ENCODE measurements at regions not wholly inside any gene's neighbourhood (a gene's known extent, or its start where the extent isn't known, plus 50 kb on each side); places are given as distances from the start of the nearest gene placed in this dataset.

DNA sequence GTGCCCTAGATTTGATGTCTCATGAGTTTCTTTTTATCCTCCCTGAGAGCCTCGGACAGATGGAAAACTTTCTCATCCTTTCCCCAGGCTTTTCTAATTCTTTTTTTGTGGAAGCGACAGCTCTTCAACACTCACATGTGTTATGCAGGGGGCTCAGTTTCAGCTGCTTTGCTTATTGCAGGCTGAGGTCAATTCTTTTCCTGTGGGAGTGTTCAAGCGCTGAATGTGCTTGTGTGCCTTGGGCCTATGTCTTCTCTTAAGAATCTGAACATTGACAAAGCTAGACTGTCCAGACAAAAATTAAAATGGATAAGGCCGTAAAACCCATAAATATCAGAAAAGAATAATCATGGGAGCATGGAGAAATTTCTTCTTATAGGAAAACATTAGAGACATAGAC lies 125.2 kb upstream of the STEAP4 start:
- DNase-seq (ENCODE audit: low read depth in 2 of 2) = no peak

DNA sequence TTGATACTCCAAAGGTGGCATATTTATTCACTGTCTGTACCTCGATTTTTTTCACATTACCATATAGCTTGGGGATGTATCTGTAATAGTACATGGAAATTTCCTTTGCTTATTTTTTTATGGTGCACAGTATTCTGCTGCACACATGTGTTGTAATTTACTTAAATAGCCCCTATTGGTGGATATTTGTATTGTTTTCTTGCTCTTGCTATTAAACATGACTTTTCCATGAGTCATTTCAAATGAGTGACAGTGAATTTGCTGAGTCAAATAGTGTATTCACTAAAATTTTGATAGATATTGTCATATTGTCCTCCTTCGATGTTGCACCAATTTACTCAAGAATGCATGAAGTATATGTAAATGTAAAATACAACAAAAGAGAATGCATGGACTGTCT lies 122.7 kb upstream of the STEAP4 start:
- DNase-seq (ENCODE audit: low read depth in 2 of 2) = no peak

DNA sequence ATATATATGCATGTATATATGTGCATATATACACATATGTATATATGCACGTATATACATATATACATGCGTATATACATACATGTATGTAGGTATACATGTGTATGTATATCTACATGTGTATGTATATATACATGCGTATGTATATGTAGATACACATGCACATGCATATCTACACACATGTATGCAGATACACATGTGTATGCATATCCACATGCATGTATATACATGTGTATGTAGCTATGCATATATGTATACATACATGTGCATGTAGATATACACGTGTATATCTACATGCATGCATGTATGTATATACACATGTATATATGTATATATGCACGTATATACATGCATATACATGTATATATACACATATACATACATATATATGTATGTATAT lies 95.8 kb upstream of the STEAP4 start:
- no peak for DNase-seq (ENCODE audit: low read depth in 2 of 2)

DNA sequence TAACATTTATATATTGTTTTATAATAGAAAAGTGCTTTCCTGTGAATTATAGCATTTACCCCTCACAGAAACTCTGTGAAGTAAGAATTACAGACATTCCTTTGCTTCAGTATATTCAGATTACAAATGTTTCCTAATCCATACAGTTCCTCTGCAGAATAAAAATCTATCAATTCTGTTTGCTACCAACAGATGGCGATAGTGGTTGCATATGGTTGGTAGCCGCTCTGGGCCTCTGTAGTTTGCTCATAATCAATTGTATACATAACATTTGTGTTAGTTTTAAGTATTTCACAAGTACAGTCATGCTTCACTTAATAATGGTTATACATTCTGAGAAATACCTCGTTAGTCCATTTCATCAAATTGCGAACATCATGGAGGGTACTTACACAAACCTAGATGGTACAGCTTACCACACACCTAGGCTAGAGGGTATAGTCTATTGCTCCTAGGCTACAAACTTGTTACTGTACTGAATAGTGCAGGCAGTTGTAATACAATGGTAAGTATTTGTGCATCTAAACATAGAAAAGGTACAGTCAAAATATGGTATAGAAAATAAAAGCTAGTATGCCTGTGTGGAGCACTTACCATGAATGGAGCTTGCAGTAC lies 94.4 kb upstream of the STEAP4 start:
- no peak for DNase-seq (ENCODE audit: low read depth in 2 of 2)

DNA sequence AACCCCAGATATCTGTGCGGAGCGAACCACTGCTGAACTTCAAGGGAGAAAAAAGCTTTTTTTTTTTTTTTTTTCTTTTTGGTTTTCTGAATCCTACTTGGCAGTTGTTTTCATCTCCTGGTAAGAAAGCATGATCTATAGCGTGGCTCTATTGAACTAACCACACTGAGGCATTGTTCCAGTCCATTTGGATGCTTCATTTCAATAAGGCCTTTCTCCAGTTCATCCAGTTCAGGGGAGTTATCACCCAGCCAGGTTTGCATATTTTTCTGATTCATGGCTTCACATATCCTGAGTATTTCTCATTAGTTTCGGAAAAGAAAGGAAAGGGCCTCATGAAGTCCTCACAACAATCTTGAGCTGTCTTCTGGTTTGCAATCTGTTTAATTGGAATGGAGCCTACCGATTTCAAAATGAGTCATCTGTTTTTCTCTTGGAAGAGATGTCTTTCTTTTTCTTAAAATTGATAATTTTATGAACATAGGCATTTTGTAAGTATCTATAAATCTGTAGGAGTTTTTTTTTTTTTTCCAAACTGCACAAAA lies 93.1 kb upstream of the STEAP4 start:
- DNase-seq (ENCODE audit: low read depth in 2 of 2) = no peak

DNA sequence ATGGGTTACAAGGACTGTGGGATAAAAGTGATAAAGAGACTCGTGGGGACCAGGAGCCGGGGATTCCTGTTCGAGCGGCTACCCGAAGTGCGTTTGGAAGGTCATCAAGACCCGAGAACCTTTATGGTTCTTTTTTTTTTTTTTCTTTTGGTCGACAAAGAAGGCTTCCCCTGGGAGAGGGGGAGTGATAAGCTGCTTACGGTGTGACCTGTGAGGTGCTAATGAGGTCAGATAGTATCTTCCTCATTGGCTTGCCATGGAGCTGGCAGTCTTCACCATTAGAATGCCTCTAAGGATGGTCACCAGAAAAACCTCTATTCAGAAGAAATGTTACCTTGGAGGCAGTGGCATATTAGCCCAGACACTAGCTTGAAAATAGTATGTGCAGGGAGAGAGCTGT lies 92.3 kb upstream of the STEAP4 start:
- DNase-seq (ENCODE audit: low read depth in 2 of 2) = no peak

DNA sequence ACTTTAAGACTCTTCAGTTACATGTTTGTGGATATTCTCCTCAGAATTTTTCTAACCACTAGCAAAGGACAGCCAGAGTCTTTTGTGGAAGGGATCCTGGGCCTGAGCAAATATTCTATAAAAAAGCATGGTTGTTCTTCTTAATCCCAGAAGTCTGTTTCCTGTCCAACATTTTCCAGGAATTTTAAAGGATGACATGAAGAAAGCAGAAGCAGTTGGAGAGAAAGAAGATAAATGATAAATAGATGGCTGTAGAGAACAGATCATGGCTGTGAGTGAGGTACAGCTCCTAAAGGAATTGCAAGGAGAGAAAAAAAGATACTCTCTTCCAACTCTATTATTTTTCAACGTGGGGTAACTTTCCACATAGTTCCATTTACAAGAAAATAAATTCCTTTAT lies 91.8 kb upstream of the STEAP4 start:
- no peak for DNase-seq (ENCODE audit: low read depth in 2 of 2)

DNA sequence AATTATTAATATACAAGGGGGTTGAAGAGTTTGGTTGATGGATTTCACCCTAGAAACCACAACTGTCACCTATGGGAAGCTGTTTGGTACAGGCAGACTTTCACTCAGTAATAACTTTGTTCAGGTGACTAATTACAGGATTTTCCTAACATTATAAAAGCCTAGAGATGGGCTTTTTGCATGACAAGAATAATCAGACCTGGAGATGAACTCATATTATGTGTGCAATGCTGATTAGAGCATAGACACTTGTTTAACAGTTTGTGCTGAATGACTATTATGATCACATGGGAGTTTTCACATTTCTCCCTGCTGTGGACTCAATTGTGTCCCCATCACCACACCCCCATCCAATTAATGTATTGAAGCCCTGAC lies 90.2 kb upstream of the STEAP4 start:
- DNase-seq (ENCODE audit: low read depth in 2 of 2) = no peak

DNA sequence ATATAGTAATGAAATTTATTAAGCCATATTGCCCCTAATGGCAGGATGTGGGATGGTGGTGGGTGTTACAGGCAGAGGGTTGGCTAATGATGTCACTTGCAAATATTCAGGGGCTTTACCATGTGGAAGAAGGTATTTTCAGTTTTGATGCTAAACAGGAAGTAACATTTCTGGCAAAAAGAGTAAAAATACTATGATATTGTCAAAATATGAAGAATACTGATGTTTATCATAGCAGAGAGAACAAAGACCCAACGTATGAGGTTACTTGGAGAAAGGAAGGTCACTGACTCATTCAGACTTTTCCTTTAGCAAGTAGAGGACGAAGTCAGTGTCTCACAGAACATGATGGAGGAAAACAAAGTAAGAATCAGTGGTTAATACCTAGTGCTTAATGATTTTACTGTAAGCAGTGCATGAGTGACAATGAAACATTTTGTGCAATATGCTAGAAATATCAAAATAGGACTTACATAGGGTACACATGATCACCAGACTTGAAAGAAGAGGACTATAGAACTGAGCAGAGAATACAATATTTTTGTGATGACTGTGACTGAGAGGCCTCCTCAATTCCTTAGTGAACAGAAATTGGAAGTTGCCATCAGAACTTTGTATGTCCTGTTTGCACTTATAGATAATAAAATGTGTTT lies 89.7 kb upstream of the STEAP4 start:
- no peak for DNase-seq (ENCODE audit: low read depth in 2 of 2)

DNA sequence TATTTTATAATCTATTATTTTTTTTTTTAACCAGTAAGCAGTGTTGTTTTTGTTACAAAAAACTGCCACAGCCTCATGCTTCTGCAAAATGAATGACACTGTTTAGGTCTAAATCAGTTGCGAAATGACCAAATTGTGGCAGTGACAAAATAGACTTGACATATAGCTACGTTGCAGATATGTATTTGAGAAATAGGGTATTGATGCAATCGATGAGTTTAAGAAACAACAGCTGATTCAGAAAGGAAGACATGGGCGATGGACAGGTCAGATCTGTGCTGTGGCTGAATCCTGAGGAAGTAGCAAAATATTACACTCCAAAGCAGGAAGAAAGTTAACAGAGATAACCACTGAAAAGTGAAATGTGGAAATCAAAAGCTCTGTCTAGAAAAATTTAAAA lies 89.0 kb upstream of the STEAP4 start:
- DNase-seq (ENCODE audit: low read depth in 2 of 2) = no peak

DNA sequence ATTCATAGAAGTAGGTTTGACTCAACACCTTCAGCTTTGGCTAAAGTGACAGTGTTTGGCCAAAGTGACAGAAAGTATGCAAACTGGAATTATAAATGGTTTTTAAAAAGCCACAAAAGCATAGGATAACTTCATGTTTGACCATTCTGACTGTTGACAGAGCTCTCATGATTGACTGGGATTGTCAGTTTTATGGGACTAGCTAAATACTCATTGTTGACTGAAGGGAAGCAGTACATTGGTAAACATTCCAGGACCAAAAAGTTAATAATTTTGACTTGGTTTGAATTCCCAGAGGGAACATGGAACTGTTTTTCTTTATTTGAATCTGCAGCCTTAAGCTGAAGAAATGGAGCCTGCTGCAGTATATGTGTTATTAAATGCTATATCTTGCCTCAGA lies 84.6 kb upstream of the STEAP4 start:
- no peak for DNase-seq (ENCODE audit: low read depth in 2 of 2)

DNA sequence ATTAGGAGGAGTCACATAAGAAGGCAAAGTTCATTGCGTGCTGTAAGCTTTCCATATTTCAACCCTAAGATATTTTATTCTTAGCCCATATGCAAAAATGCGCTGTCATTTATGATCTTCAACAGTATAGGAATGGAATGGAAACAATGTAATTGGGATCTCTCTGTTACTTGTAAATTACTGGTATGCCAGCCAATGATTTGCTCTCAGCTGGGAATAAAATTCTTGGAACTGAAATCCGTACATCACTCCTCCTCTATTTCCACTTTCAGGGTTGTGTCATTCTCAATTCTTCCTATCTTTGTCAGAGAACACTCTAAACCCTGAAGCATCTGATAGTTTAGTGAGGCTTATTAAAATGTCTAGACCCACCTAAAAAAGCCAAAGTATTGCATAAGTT lies 80.7 kb upstream of the STEAP4 start:
- DNase-seq (ENCODE audit: low read depth in 2 of 2) = no peak

DNA sequence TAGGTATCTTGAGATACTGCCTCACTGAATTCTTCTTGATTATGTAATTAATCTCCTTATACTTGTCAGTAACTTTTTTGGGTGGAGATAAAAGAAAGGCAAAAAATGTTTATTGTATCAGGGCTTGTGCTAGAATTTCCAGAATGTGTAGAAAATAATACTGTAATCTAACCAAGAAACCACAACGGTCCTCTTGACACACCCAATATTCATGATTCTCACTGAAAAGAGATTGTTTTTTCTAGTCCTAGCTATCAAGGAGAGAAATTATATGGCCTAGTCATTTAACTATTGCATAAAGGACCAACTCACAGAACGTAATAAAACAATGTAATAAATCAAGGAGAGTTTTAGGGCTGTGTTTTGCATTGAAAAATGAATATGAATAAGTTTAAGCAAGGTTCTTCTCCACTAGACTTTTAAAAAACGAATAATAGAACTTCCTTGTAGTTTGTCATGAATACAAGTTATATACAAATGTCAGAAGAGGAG lies 80.0 kb upstream of the STEAP4 start:
- no peak for DNase-seq (ENCODE audit: low read depth in 2 of 2)

DNA sequence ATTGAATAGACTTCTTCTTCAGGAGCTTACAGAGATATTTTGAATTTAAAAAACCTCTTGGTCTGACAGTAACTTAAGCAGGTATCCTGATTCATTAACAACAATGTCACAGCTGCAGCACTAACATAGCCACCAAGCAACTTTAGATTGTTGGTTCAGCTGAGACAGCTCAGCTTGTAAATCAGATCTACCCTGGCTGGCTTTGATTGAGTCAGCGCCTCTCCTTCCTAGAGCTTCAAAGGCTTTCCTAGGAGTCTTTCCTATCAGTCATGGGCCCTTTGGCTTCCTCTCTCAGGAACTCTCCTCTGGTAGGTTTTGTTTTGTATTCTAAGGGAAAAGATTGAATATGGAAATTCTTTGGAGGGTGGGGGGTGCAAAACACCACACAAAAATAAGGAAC lies 70.7 kb upstream of the STEAP4 start:
- DNase-seq (ENCODE audit: low read depth in 2 of 2) = no peak

DNA sequence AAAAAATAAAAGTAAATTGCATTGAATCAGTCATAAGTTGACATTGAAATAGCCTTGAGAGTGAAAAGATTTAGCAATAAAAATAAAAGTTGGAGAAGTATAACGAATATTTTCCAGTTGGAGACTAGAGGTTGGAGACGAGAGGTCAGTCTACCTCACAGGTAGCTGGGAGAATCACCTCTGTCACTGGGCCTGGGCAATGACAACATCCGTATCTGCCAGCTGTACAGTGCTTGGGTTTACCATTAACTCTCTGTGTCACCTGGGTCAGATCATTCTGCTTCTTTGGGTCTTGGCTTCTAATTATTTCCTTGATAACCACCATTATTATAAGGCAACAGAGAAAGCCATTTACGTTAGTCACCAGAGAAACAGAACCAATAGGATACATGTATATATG lies 62.0 kb upstream of the STEAP4 start:
- DNase-seq (ENCODE audit: low read depth in 2 of 2) = no peak

DNA sequence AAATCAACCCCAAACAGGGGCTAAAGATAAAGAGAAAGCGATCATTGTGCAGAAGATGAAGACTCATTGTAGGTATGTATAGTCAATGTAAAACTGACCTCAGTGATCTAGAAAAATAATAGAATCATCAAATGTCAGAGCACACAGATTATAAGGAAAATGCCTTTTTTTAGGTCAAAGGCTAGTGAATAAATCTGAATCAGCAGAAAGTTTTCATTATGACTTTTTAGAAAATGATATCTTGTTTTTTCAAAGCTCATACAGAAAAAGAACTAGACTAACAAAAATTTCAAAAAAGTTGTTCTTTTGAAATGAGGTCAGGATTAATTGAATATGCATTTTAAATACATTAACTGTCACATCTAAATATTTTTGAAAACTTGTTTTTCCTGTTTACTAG lies 60.2 kb upstream of the STEAP4 start:
- no peak for DNase-seq (ENCODE audit: low read depth in 2 of 2)

DNA sequence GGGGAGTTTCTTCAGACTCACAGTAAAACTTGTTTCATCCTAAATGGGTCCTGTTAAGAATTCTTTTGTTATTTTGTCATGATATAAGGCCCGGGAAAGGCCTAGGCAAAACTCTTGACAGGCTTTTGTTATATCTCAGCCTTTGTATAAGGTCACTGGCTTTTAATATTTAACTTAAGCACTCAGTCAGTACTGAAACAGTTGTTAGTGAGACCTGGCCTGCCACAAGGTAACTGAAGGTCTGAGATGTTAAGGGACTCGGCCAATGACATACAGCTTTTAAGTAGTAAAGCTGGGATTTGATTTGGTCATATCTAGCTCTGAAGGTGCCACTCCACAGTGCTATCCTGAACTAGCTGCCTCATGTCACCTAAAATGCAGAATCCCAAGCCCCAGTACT lies 57.2 kb upstream of the STEAP4 start:
- no peak for DNase-seq (ENCODE audit: low read depth in 2 of 2)

DNA sequence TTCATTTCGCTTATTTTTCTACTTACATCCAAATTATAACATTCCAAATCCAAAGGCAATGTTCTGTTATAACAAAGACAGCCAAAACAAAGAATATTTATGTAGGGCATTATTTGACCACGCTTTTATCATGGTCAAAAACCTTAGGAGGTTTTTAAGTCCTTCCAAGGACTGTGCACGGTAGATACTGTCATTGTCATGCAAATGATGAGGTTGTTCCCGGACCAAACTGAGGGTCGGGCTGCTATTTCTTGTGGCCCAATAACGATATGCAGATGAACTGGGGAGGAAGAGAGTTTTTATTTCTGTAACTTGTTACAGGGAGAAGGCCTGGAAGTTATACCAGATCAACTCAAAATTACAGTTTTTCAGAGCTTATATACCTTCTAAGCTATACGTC lies 56.6 kb upstream of the STEAP4 start:
- no peak for DNase-seq (ENCODE audit: low read depth in 2 of 2)

DNA sequence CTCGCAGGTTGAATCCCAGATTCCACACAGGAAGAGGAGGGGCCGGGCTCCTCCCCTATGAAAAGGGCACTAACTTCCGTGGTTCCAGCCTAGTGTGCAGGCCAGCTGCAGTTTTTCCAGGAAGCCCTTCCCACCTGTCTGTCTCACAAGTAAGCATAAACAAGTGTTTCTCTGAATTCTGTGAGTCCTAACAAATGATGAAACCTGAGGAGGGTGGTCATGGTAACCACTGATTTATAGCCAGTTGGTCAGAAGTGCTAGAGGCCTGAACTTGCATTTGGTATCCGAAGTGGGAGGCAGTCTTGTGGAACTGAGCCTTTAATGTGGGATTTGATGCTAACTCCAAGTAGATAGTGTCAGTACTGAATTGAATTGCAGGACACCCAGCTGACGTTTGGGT lies 54.7 kb upstream of the STEAP4 start:
- no peak for DNase-seq (ENCODE audit: low read depth in 2 of 2)

DNA sequence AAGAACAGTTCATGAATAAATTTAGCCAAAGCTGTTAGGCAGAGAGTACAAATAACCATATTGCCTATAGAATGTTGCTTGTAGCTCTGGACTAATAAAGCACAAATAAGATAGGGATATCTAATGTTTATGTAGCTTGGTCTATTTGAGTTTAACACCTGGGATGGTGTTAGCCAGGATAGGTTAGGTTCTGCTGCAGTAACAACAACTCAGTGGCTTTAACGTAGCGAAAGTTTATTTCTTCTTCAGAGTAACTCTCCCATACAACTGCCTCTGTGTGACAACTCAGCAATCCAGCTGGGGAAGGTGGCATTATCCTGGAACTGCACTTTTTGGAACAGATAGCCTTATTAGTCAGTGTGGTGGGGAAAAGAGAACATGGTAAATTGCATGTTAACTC lies 52.2 kb upstream of the STEAP4 start:
- no peak for DNase-seq (ENCODE audit: low read depth in 2 of 2)

DNA sequence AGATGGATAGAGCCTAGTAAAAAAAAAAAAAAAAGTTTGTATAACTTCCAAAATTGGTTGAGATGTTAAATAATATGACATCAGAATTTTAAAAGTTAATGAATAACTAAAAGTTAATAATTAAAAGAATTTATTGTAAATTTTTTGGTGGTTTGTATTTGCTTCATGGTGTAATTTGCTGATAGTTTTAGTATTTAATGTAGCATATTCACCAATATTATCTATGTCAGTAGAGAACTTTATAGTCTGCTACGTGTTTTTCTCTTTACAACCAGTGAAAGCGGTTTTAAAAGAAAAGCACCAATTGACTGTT lies 51.8 kb upstream of the STEAP4 start:
- DNase-seq (ENCODE audit: low read depth in 2 of 2) = no peak

DNA sequence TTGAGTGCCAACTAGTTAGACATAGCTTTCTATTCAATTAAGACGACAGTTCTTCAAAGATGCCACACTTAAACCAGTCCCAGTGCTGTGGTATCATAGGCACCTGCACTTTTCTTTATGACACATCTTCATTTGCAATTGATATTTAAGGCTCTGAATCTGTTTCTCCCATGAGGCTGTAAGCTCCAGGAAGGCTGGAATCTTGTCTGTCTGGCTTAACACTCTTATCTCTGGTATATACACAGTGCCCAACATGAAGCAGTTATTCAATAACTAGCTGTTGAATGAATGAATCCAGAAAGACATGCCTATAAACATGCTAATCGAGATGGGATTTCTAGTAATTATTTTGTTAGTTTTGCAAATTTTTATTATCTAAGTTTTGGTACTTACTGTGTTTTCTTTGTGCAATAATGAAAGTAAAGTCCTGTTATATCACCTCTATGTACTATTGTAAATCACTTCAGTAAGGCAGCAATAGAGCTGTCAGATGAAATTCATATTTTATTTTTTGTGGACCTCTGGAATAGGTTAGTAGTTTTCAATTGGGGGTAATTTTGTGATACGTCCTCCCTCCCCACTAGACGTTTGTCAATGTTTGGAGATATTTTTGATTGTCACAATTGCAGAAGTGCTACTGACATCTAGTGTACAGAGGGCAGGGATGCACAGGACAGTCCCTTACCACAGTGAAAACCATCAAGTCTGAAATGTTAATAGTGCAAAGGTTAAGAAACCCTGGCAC lies 51.3 kb upstream of the STEAP4 start:
- no peak for DNase-seq (ENCODE audit: low read depth in 2 of 2)

DNA sequence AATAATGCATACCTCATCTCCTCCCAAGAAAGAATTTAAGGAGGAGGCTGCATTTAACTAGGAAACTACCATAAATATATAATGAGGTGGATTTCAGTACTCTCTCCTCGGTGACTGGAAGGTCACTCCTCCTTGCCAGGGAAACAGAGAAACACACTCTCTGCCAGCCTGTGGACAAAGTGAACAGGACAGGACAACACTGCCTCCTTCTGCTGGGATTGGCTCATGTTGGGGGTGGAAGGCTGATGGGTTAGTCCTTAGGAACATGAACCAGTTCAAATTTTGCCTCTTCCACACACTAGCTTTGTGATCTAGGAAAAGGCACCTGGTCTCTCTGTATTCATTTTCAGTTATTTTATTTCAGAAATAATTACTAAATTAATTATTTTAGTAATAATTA lies 50.6 kb upstream of the STEAP4 start:
- no peak for DNase-seq (ENCODE audit: low read depth in 2 of 2)

All from stimulated activated CD4-positive, alpha-beta T cell treated with anti-CD3 and anti-CD28 coated beads, Interleukin-4, amount 100 ng/mL, for 48 hours (primary cell).